DND-41 (cell line): ENCODE measurements at regions not wholly inside any gene's neighbourhood (a gene's known extent, or its start where the extent isn't known, plus 50 kb on each side); places are given as distances from the start of the nearest gene placed in this dataset.
A peak's percentile ranks its signal among the peaks of the same experiment; 100 is the strongest.

Experiments used
- ATAC-seq: fragments of 200-7000 bp; cut with Tn5 transposase; 3 replicates; pipeline ENCODE4 v1.9.1; 2021; ENCODE audit warnings: low read depth; ENCODE audit not compliant: insufficient read depth
- DNase-seq: peaks from one replicate; pipeline ENCODE4 v3.0.0-alpha.2; 2020
- H2AFZ ChIP-seq: 2 replicates; pipeline ENCODE4 v1.6.0; 2012; ENCODE audit warnings: low read depth, low read length
- H3K27ac ChIP-seq: 2 replicates; pipeline ENCODE4 v1.5.1; 2012; ENCODE audit warnings: low read length, inconsistent platforms
- H3K27me3 ChIP-seq: fragments of 200-600 bp; sonication (generic); 2 replicates; pipeline ENCODE4 v1.6.0; 2012; ENCODE audit warnings: low read length, mild to moderate bottlenecking, inconsistent platforms; ENCODE audit not compliant: insufficient read depth, poor library complexity
- H3K36me3 ChIP-seq: 2 replicates; pipeline ENCODE4 v1.5.1; 2012; ENCODE audit warnings: low read length, inconsistent platforms; ENCODE audit not compliant: insufficient read depth
- H3K4me1 ChIP-seq: 2 replicates; pipeline ENCODE4 v1.5.1; 2012; ENCODE audit warnings: mild to moderate bottlenecking, low read length; ENCODE audit not compliant: insufficient read depth
- H3K4me2 ChIP-seq: 2 replicates; pipeline ENCODE4 v1.6.0; 2012; ENCODE audit warnings: mild to moderate bottlenecking, moderate library complexity, low read length, inconsistent platforms; ENCODE audit not compliant: insufficient read depth
- H3K4me3 ChIP-seq, 2 experiments: fragments of 200-600 bp in 1 of 2; shearing (Covaris generic) in 1 of 2; 2 replicates each; pipeline ENCODE4 v1.5.1; 2012 to 2016; ENCODE audit warnings: inconsistent platforms in 2 of 2, low read length in 2 of 2, mild to moderate bottlenecking in 2 of 2, low read depth in 1 of 2, moderate library complexity in 1 of 2
- H3K79me2 ChIP-seq: 2 replicates; pipeline ENCODE4 v1.6.0; 2012; ENCODE audit warnings: low read length, inconsistent platforms; ENCODE audit not compliant: insufficient read depth
- H3K9ac ChIP-seq: 2 replicates; pipeline ENCODE4 v1.6.0; 2012; ENCODE audit warnings: low read depth, mild to moderate bottlenecking, inconsistent platforms, low read length, moderate library complexity
- H3K9me3 ChIP-seq: 2 replicates; pipeline ENCODE4 v1.5.1; 2012; ENCODE audit warnings: low read length, moderate library complexity, mild to moderate bottlenecking, inconsistent platforms; ENCODE audit not compliant: insufficient read depth, severe bottlenecking
- H4K20me1 ChIP-seq: 2 replicates; pipeline ENCODE4 v1.6.0; 2012; ENCODE audit warnings: low read length; ENCODE audit not compliant: insufficient read depth
- CTCF ChIP-seq: IDR thresholded peaks from 2 replicates; pipeline ENCODE4 v1.5.1; 2012; ENCODE audit warnings: borderline replicate concordance, low read length, moderate library complexity, mild to moderate bottlenecking; ENCODE audit not compliant: poor library complexity, severe bottlenecking; ENCODE audit errors: extremely low read depth
- EZH2 ChIP-seq: IDR thresholded peaks from 3 replicates; pipeline ENCODE4 v1.6.1; 2012; ENCODE audit warnings: borderline replicate concordance, low read depth, mild to moderate bottlenecking, moderate library complexity, low read length, inconsistent platforms; ENCODE audit not compliant: severe bottlenecking

GRCh38 chr1:93735722-93736121, 54.1 kb upstream of the BCAR3 start:
- H3K27ac ChIP-seq, result no peak overlapping the region
- no peaks in the 10 kb centered on the region for H3K36me3 ChIP-seq
- H3K27me3 ChIP-seq, result no peaks in the 10 kb centered on the region
- no peak overlapping the region for H2AFZ ChIP-seq
- ATAC-seq (no peak), DNase-seq (no peak)
- H3K4me3 ChIP-seq, result no peak overlapping the region
- no peaks in the 10 kb centered on the region for H3K4me1 ChIP-seq
- H3K9ac ChIP-seq, result no peak overlapping the region
- TF ChIP-seq CTCF, result no peak
- TF ChIP-seq EZH2, result no peak
- H3K79me2 ChIP-seq, result no peaks in the 10 kb centered on the region
- no peaks in the 10 kb centered on the region for H3K9me3 ChIP-seq
- no peak overlapping the region for H3K4me2 ChIP-seq
- H4K20me1 ChIP-seq, result no peaks in the 10 kb centered on the region

- H4K20me1 ChIP-seq, result no peaks in the 10 kb centered on the region
- TF ChIP-seq CTCF (no peak), EZH2 (no peak)
- no peaks in the 10 kb centered on the region for H3K36me3 ChIP-seq
- DNase-seq (no peak), ATAC-seq (no peak)
- no peak overlapping the region for H3K9ac ChIP-seq
- H3K27me3 ChIP-seq, result no peaks in the 10 kb centered on the region
- H3K4me3 ChIP-seq, result no peak overlapping the region
- H2AFZ ChIP-seq, result no peak overlapping the region
- H3K4me2 ChIP-seq, result no peak overlapping the region
- H3K9me3 ChIP-seq, result no peaks in the 10 kb centered on the region
- no peaks in the 10 kb centered on the region for H3K79me2 ChIP-seq
- H3K27ac ChIP-seq, result no peak overlapping the region
- no peaks in the 10 kb centered on the region for H3K4me1 ChIP-seq
Measured at GRCh38 chr1:93734999-93735398, 53.4 kb upstream of the BCAR3 start.

- H3K9ac ChIP-seq, result no peak overlapping the region
- H3K79me2 ChIP-seq, result no peaks in the 10 kb centered on the region
- H3K9me3 ChIP-seq, result no peaks in the 10 kb centered on the region
- H4K20me1 ChIP-seq, result no peaks in the 10 kb centered on the region
- no peak for ATAC-seq
- no peaks in the 10 kb centered on the region for H3K27me3 ChIP-seq
- H3K4me2 ChIP-seq, result no peak overlapping the region
- no peak for DNase-seq
- TF ChIP-seq EZH2 (no peak), CTCF (no peak)
- no peak overlapping the region for H2AFZ ChIP-seq
- H3K4me3 ChIP-seq, result no peak overlapping the region
- no peaks in the 10 kb centered on the region for H3K36me3 ChIP-seq
- H3K4me1 ChIP-seq, result no peaks in the 10 kb centered on the region
- no peak overlapping the region for H3K27ac ChIP-seq
Measured at GRCh38 chr1:93733340-93733739, 51.7 kb upstream of the BCAR3 start.

- no peaks in the 10 kb centered on the region for H3K79me2 ChIP-seq
- H3K9ac ChIP-seq, result no peak overlapping the region
- TF ChIP-seq CTCF (peak; percentile 17), EZH2 (no peak)
- H3K4me1 ChIP-seq, result no peaks in the 10 kb centered on the region
- no peak overlapping the region for H3K27ac ChIP-seq
- ATAC-seq (no peak), DNase-seq (no peak)
- H4K20me1 ChIP-seq, result no peaks in the 10 kb centered on the region
- H3K4me3 ChIP-seq, result no peak overlapping the region
- no peaks in the 10 kb centered on the region for H3K36me3 ChIP-seq
- H3K4me2 ChIP-seq, result no peak overlapping the region
- no peaks in the 10 kb centered on the region for H3K27me3 ChIP-seq
- no peaks in the 10 kb centered on the region for H3K9me3 ChIP-seq
- no peak overlapping the region for H2AFZ ChIP-seq
Measured at GRCh38 chr1:93732514-93732913, 50.9 kb upstream of the BCAR3 start.
